Body of pancreas (tissue), 4 donors: ENCODE measurements at regions not wholly inside any gene's neighbourhood (a gene's known extent, or its start where the extent isn't known, plus 50 kb on each side); places are given as distances from the start of the nearest gene placed in this dataset.
A peak's percentile ranks its signal among the peaks of the same experiment; 100 is the strongest.

Source experiments
- ATAC-seq: fragments of 150-250 bp; one replicate; pipeline ENCODE4 v1.9.1; 2016
- DNase-seq, 4 donors: peaks; one replicate each; pipeline ENCODE4 v3.0.0-alpha.2; 2019
- H3K27ac ChIP-seq, 4 donors: fragments of 200-600 bp; sonication (generic); 1 replicate in 3 of 4; 2 replicates in 1 of 4; pipeline versions ENCODE4 v1.5.1 to v1.6.1; 2016 to 2019; ENCODE audit warnings: mild to moderate bottlenecking in 1 of 4, mixed read lengths in 1 of 4, moderate library complexity in 1 of 4
- H3K27me3 ChIP-seq, 2 donors: fragments of 200-600 bp; sonication (generic); one replicate each; pipeline ENCODE4 v1.6.0; 2016; ENCODE audit warnings: mild to moderate bottlenecking in 1 of 2
- H3K36me3 ChIP-seq, 2 donors: fragments of 200-600 bp; sonication (generic); replicated peaks in 1 of 2; 2 replicates each; pipeline ENCODE4 v1.5.1; 2016; ENCODE audit warnings: low read depth in 2 of 2; ENCODE audit not compliant: insufficient read depth in 1 of 2
- H3K4me1 ChIP-seq: fragments of 200-600 bp; sonication (generic); one replicate; pipeline ENCODE4 v1.6.0; 2016
- H3K4me3 ChIP-seq, 2 donors: fragments of 200-600 bp; sonication (generic); 1 replicate in 1 of 2; 2 replicates in 1 of 2; pipeline ENCODE4 v1.5.1; 2016 to 2019
- H3K9me3 ChIP-seq, 3 donors: fragments of 200-600 bp; sonication (generic); 1 replicate in 2 of 3; 2 replicates in 1 of 3; pipeline ENCODE4 v1.5.1; 2016
- CTCF ChIP-seq, 7 experiments: fragments of 450-650 bp in 4 of 7; fragments of 200-600 bp in 3 of 7; sonication (generic) in 3 of 7; IDR thresholded peaks; one replicate each; pipeline ENCODE4 v1.5.1; 2016 to 2019; ENCODE audit warnings: antibody characterized with exemption in 7 of 7
- POLR2A ChIP-seq, 3 donors: fragments of 450-650 bp; IDR thresholded peaks; one replicate each; pipeline ENCODE4 v1.6.1; 2016; ENCODE audit warnings: antibody characterized with exemption in 3 of 3, mild to moderate bottlenecking in 2 of 3
- WGBS, 2 donors: methylation state at CpG; one replicate each; pipeline ENCODE4 v1.1.5; 2017; 5-methylcytosine and 5-hydroxymethylcytosine counted together
- intact Hi-C: fragments of 100-400 bp; cut with DNase I; formaldehyde crosslinking; loops from one replicate; pipeline ENCODE4 v1.15.1; 2023

GRCh38 chr6:51268666-51269065 lies 450.0 kb downstream of the TFAP2B start:
- no peaks in the 10 kb centered on the region for H3K9me3 ChIP-seq
- TF ChIP-seq CTCF (IDR thresholded peaks at IDR 0.05), result no peak
- TF ChIP-seq POLR2A (IDR thresholded peaks at IDR 0.05), result no peak
- no peaks in the 10 kb centered on the region for H3K36me3 ChIP-seq
- H3K27me3 ChIP-seq, result no peaks in the 10 kb centered on the region
- DNase-seq (no peak), ATAC-seq (no peak)
- no peak overlapping the region for H3K4me3 ChIP-seq
- H3K4me1 ChIP-seq, result no peaks in the 10 kb centered on the region
- 26 to 43% methylated on average over 4 of the region's 4 CpGs for WGBS, 2 donors
- no peak overlapping the region for H3K27ac ChIP-seq
- intact Hi-C loops, result no loop called here

- H3K36me3 ChIP-seq, result no peaks in the 10 kb centered on the region
- no peaks in the 10 kb centered on the region for H3K9me3 ChIP-seq
- no peak overlapping the region for H3K4me3 ChIP-seq
- ATAC-seq (no peak), DNase-seq (no peak)
- intact Hi-C loops, result no loop called here
- TF ChIP-seq POLR2A (IDR thresholded peaks at IDR 0.05) (no peak), CTCF (IDR thresholded peaks at IDR 0.05) (no peak)
- no peak overlapping the region for H3K27ac ChIP-seq
- H3K27me3 ChIP-seq, result no peaks in the 10 kb centered on the region
- H3K4me1 ChIP-seq, result no peaks in the 10 kb centered on the region
Observed at GRCh38 chr6:51269876-51270275, 451.2 kb downstream of the TFAP2B start.

- H3K4me3 ChIP-seq, result no peak overlapping the region
- H3K36me3 ChIP-seq, result no peaks in the 10 kb centered on the region
- TF ChIP-seq CTCF (IDR thresholded peaks at IDR 0.05) (no peak), POLR2A (IDR thresholded peaks at IDR 0.05) (no peak)
- 67 to 88% methylated on average over 1 of the region's 1 CpG for WGBS, 2 donors
- H3K4me1 ChIP-seq, result no peaks in the 10 kb centered on the region
- intact Hi-C loops, result no loop called here
- H3K27me3 ChIP-seq, result no peaks in the 10 kb centered on the region
- DNase-seq (no peak), ATAC-seq (no peak)
- no peak overlapping the region for H3K27ac ChIP-seq
- no peaks in the 10 kb centered on the region for H3K9me3 ChIP-seq
Observed at GRCh38 chr6:51271615-51272014, 452.9 kb downstream of the TFAP2B start.

- H3K27me3 ChIP-seq, result no peaks in the 10 kb centered on the region
- no peaks in the 10 kb centered on the region for H3K9me3 ChIP-seq
- 34 to 63% methylated on average over 5 of the region's 5 CpGs for WGBS, 2 donors
- intact Hi-C loops, result no loop called here
- no peaks in the 10 kb centered on the region for H3K36me3 ChIP-seq
- no peak overlapping the region for H3K27ac ChIP-seq
- ATAC-seq (no peak), DNase-seq (peak in 1 of 4 donors; percentile 31)
- no peak overlapping the region for H3K4me3 ChIP-seq
- no peaks in the 10 kb centered on the region for H3K4me1 ChIP-seq
- TF ChIP-seq CTCF (IDR thresholded peaks at IDR 0.05), result no peak
- TF ChIP-seq POLR2A (IDR thresholded peaks at IDR 0.05), result no peak
Observed at GRCh38 chr6:51273228-51273961, 454.7 kb downstream of the TFAP2B start.

- no peaks in the 10 kb centered on the region for H3K9me3 ChIP-seq
- 48 to 66% methylated on average over 1 of the region's 1 CpG for WGBS, 2 donors
- H3K36me3 ChIP-seq, result no peaks in the 10 kb centered on the region
- no peak overlapping the region for H3K27ac ChIP-seq
- TF ChIP-seq CTCF (IDR thresholded peaks at IDR 0.05) (no peak), POLR2A (IDR thresholded peaks at IDR 0.05) (no peak)
- no peak for DNase-seq
- H3K4me1 ChIP-seq, result no peaks in the 10 kb centered on the region
- H3K27me3 ChIP-seq, result no peaks in the 10 kb centered on the region
- ATAC-seq, result no peak
- H3K4me3 ChIP-seq, result no peak overlapping the region
- intact Hi-C loops, result no loop called here
Observed at GRCh38 chr6:51277474-51277873, 458.8 kb downstream of the TFAP2B start.
